ENCODE measurements at regions not wholly inside any gene's neighbourhood (a gene's known extent, or its start where the extent isn't known, plus 50 kb on each side); places are given as distances from the start of the nearest gene placed in this dataset.

DNA sequence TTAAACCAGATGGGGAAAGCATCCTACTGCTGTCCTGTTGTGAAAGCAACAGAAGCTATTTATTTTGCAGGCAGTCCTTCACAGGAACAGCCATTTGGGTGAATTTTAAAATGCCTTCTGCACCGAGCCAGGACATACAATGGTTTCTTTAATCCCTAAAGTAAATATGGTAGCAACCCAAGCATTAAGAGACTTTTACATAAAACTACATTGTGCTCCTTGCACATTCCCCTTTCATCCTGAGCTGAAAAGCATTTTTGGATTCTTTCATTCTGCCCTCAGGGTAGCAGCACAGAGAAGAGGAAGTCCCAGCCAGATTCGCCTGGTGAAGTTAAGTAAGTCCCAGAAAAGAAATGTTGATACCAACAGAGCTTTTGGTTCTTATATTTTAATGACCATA lies 84.0 kb upstream of the FAM3C start:
- TF ChIP-seq, protein P1, sequence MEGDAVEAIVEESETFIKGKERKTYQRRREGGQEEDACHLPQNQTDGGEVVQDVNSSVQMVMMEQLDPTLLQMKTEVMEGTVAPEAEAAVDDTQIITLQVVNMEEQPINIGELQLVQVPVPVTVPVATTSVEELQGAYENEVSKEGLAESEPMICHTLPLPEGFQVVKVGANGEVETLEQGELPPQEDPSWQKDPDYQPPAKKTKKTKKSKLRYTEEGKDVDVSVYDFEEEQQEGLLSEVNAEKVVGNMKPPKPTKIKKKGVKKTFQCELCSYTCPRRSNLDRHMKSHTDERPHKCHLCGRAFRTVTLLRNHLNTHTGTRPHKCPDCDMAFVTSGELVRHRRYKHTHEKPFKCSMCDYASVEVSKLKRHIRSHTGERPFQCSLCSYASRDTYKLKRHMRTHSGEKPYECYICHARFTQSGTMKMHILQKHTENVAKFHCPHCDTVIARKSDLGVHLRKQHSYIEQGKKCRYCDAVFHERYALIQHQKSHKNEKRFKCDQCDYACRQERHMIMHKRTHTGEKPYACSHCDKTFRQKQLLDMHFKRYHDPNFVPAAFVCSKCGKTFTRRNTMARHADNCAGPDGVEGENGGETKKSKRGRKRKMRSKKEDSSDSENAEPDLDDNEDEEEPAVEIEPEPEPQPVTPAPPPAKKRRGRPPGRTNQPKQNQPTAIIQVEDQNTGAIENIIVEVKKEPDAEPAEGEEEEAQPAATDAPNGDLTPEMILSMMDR (IDR thresholded peaks at IDR 0.05) = no peak
- no peak for TF ChIP-seq POLR2A (IDR thresholded peaks at IDR 0.05)
